H9 (cell line): ENCODE measurements at regions not wholly inside any gene's neighbourhood (a gene's known extent, or its start where the extent isn't known, plus 50 kb on each side); places are given as distances from the start of the nearest gene placed in this dataset.

ENCODE experiments used
- DNase-seq: peaks from one replicate; pipeline ENCODE4 v3.0.0-alpha.2; 2017
- H2AFZ ChIP-seq: one replicate; pipeline ENCODE4 v1.6.1; 2013; ENCODE audit warnings: mild to moderate bottlenecking, low read length, control low read depth, moderate library complexity
- H2AK5ac ChIP-seq: 2 replicates; pipeline ENCODE4 v1.6.1; 2013; ENCODE audit warnings: low read length, control low read depth, mixed read lengths; ENCODE audit not compliant: insufficient read length
- H2BK120ac ChIP-seq: one replicate; pipeline ENCODE4 v1.6.1; 2013; ENCODE audit warnings: low read depth, mild to moderate bottlenecking, low read length, control low read depth, inconsistent platforms; ENCODE audit not compliant: poor library complexity, severe bottlenecking
- H2BK12ac ChIP-seq: 2 replicates; pipeline ENCODE4 v1.6.1; 2013; ENCODE audit warnings: low read length, control low read depth, mixed read lengths, low read depth; ENCODE audit not compliant: insufficient read length
- H2BK15ac ChIP-seq: 2 replicates; pipeline ENCODE4 v1.6.1; 2013; ENCODE audit warnings: low read depth, low read length, control low read depth
- H2BK20ac ChIP-seq: one replicate; pipeline ENCODE4 v1.6.1; 2013; ENCODE audit warnings: low read depth, mild to moderate bottlenecking, low read length, control low read depth, inconsistent platforms; ENCODE audit not compliant: poor library complexity, severe bottlenecking
- H2BK5ac ChIP-seq: 2 replicates; pipeline ENCODE4 v1.6.1; 2013; ENCODE audit warnings: low read length, control low read depth, mixed read lengths; ENCODE audit not compliant: insufficient read length
- H3K14ac ChIP-seq: 2 replicates; pipeline ENCODE4 v1.6.1; 2013; ENCODE audit warnings: low read length, control low read depth; ENCODE audit not compliant: insufficient read depth
- H3K18ac ChIP-seq: 2 replicates; pipeline ENCODE4 v1.6.1; 2013; ENCODE audit warnings: low read depth, mild to moderate bottlenecking, mixed read lengths, low read length, control low read depth; ENCODE audit not compliant: insufficient read length
- H3K23ac ChIP-seq: 2 replicates; pipeline ENCODE4 v1.6.1; 2013; ENCODE audit warnings: low read length, control low read depth, mixed read lengths, low read depth; ENCODE audit not compliant: insufficient read length
- H3K23me2 ChIP-seq: 2 replicates; pipeline ENCODE4 v1.6.1; 2013; ENCODE audit warnings: low read depth, mild to moderate bottlenecking, mixed read lengths, low read length, control low read depth; ENCODE audit not compliant: insufficient read length, poor library complexity, severe bottlenecking
- H3K27ac ChIP-seq: 2 replicates; pipeline ENCODE4 v1.5.1; 2013; ENCODE audit warnings: low read length, control low read depth, mixed read lengths, low read depth; ENCODE audit not compliant: insufficient read length
- H3K27me3 ChIP-seq: 2 replicates; pipeline ENCODE4 v1.6.1; 2013; ENCODE audit warnings: low read length, control low read depth, inconsistent platforms; ENCODE audit not compliant: insufficient read depth
- H3K4ac ChIP-seq: 2 replicates; pipeline ENCODE4 v1.6.1; 2013; ENCODE audit warnings: low read depth, mild to moderate bottlenecking, control low read depth, inconsistent platforms, low read length, moderate library complexity
- H3K4me1 ChIP-seq: 2 replicates; pipeline ENCODE4 v1.6.1; 2013; ENCODE audit warnings: low read length, control low read depth, inconsistent platforms; ENCODE audit not compliant: insufficient read depth
- H3K4me2 ChIP-seq: 2 replicates; pipeline ENCODE4 v1.6.1; 2013; ENCODE audit warnings: low read length, control low read depth, mixed read lengths; ENCODE audit not compliant: insufficient read length, insufficient read depth
- H3K56ac ChIP-seq: 2 replicates; pipeline ENCODE4 v1.6.1; 2013; ENCODE audit warnings: low read depth, mild to moderate bottlenecking, mixed read lengths, low read length, control low read depth; ENCODE audit not compliant: insufficient read length
- H3K79me1 ChIP-seq: 2 replicates; pipeline ENCODE4 v1.6.1; 2013; ENCODE audit warnings: low read depth, mild to moderate bottlenecking, moderate library complexity, low read length, control low read depth, inconsistent platforms; ENCODE audit not compliant: insufficient read depth, poor library complexity, severe bottlenecking
- H3K79me2 ChIP-seq: 2 replicates; pipeline ENCODE4 v1.6.1; 2013; ENCODE audit warnings: low read length, control low read depth, inconsistent platforms; ENCODE audit not compliant: insufficient read depth
- H3K9ac ChIP-seq: 2 replicates; pipeline ENCODE4 v1.6.1; 2013; ENCODE audit warnings: low read length, control low read depth, mixed read lengths; ENCODE audit not compliant: insufficient read length; ENCODE audit errors: extremely low read depth
- H3K9me3 ChIP-seq: one replicate; pipeline ENCODE4 v1.6.1; 2013; ENCODE audit warnings: low read depth, low read length, inconsistent platforms; ENCODE audit not compliant: control insufficient read depth
- H3T11ph ChIP-seq: one replicate; pipeline ENCODE4 v1.6.1; 2013; ENCODE audit warnings: mild to moderate bottlenecking, low read length, control low read depth, inconsistent platforms
- H4K20me1 ChIP-seq: one replicate; pipeline ENCODE4 v1.6.1; 2013; ENCODE audit not compliant: control insufficient read depth, insufficient read length, insufficient read depth
- H4K5ac ChIP-seq: 2 replicates; pipeline ENCODE4 v1.6.1; 2013; ENCODE audit warnings: low read depth, mild to moderate bottlenecking, mixed read lengths, low read length, control low read depth; ENCODE audit not compliant: insufficient read length
- H4K8ac ChIP-seq: replicated peaks from 2 replicates; pipeline ENCODE4 v1.6.1; 2013; ENCODE audit warnings: low read length, control low read depth, mixed read lengths, low read depth; ENCODE audit not compliant: insufficient read length
- H4K91ac ChIP-seq: 2 replicates; pipeline ENCODE4 v1.6.1; 2013; ENCODE audit warnings: low read depth, mild to moderate bottlenecking, moderate library complexity, mixed read lengths, low read length, control low read depth; ENCODE audit not compliant: insufficient read length
- H3K27ac Mint-ChIP-seq, 3 experiments: 2 replicates in 2 of 3; 3 replicates in 1 of 3; pipeline ENCODE4 v1.8.0; 2020 to 2021; ENCODE audit warnings: mixed read lengths in 3 of 3, mild to moderate bottlenecking in 1 of 3, moderate library complexity in 1 of 3
- H3K27me3 Mint-ChIP-seq: 2 replicates; pipeline ENCODE4 v1.8.0; 2021; ENCODE audit warnings: low read depth, mild to moderate bottlenecking, moderate library complexity, mixed read lengths
- H3K36me3 Mint-ChIP-seq, 3 experiments: 2 replicates in 2 of 3; 3 replicates in 1 of 3; pipeline ENCODE4 v1.8.0; 2020 to 2021; ENCODE audit warnings: low read depth in 3 of 3, mixed read lengths in 3 of 3; ENCODE audit not compliant: insufficient read depth in 1 of 3
- H3K4me1 Mint-ChIP-seq, 2 experiments: 2 replicates each; pipeline ENCODE4 v1.8.0; 2020; ENCODE audit warnings: mixed read lengths in 2 of 2
- H3K4me3 Mint-ChIP-seq, 2 experiments: 2 replicates in 1 of 2; 3 replicates in 1 of 2; pipeline ENCODE4 v1.8.0; 2020 to 2021; ENCODE audit warnings: mild to moderate bottlenecking in 2 of 2, mixed read lengths in 2 of 2, moderate library complexity in 1 of 2
- H3K9me3 Mint-ChIP-seq, 2 experiments: 2 replicates in 1 of 2; 3 replicates in 1 of 2; pipeline ENCODE4 v1.8.0; 2020; ENCODE audit warnings: mild to moderate bottlenecking in 2 of 2, mixed read lengths in 2 of 2, moderate library complexity in 1 of 2
- WGBS: extraction: QIAGEN DNeasy Blood & Tissue Kit; methylation state at CpG from one replicate; pipeline ENCODE4 v1.1.7; 2013; ENCODE audit warnings: missing lambda C conversion rate, low lambda C conversion rate, mixed read lengths; ENCODE audit not compliant: insufficient read length; ENCODE audit errors: extremely low coverage; 5-methylcytosine and 5-hydroxymethylcytosine counted together
- TF ChIP-seq, protein P1 (sequence below): fragments of 200-600 bp; sonication (generic); conservative IDR thresholded peaks from 3 replicates; pipeline ENCODE4 v1.8.0; 2021; ENCODE audit warnings: antibody characterized with exemption, mild to moderate bottlenecking

DNA sequence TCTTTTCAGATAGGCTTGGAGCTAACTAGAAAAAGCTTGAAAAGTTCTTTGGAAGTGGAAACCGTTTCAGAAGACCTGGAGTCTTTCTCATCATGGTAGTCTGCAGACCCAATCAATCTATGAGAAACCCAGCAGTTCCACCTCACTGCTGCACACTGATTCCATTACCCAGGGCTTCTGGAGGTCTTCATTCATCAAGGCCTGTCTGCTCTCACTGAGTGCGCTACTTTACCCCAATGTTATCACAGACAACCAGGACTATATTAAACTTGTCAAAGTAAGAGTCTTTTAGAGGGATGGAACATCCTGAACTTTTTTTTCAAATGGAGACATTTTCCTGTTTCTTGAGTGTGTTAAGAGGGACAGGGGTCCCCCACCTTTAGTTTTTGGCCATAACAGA lies 93.1 kb downstream of the BOD1 start:
- H2BK12ac ChIP-seq: no peak overlapping the region
- TF ChIP-seq, protein P1, sequence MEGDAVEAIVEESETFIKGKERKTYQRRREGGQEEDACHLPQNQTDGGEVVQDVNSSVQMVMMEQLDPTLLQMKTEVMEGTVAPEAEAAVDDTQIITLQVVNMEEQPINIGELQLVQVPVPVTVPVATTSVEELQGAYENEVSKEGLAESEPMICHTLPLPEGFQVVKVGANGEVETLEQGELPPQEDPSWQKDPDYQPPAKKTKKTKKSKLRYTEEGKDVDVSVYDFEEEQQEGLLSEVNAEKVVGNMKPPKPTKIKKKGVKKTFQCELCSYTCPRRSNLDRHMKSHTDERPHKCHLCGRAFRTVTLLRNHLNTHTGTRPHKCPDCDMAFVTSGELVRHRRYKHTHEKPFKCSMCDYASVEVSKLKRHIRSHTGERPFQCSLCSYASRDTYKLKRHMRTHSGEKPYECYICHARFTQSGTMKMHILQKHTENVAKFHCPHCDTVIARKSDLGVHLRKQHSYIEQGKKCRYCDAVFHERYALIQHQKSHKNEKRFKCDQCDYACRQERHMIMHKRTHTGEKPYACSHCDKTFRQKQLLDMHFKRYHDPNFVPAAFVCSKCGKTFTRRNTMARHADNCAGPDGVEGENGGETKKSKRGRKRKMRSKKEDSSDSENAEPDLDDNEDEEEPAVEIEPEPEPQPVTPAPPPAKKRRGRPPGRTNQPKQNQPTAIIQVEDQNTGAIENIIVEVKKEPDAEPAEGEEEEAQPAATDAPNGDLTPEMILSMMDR: no peak
- H4K91ac ChIP-seq: no peak overlapping the region
- H2BK15ac ChIP-seq: no peak overlapping the region
- no peak overlapping the region for H2BK20ac ChIP-seq
- H3K79me2 ChIP-seq: no peaks in the 10 kb centered on the region
- H2BK120ac ChIP-seq: no peak overlapping the region
- H3K4me1 Mint-ChIP-seq: peaks cover 2 to 9% of the 10 kb centered on the region in 2 experiments
- H3K27ac Mint-ChIP-seq: no peak overlapping the region
- H3K4me1 ChIP-seq: no peaks in the 10 kb centered on the region; the same call in 1 of the 2 replicates
- H3K9me3 ChIP-seq: no peaks in the 10 kb centered on the region
- WGBS: no CpG with 5 or more reads among the region's 2 CpGs
- no peak overlapping the region for H3K56ac ChIP-seq
- H2AFZ ChIP-seq: no peak overlapping the region
- no peaks in the 10 kb centered on the region for H3K23me2 ChIP-seq
- DNase-seq: no peak
- H3K14ac ChIP-seq: no peak overlapping the region
- no peak overlapping the region for H3T11ph ChIP-seq
- H4K5ac ChIP-seq: no peak overlapping the region
- no peak overlapping the region for H3K4ac ChIP-seq
- no peak overlapping the region for H2BK5ac ChIP-seq
- no peaks in the 10 kb centered on the region for H3K79me1 ChIP-seq
- H3K9ac ChIP-seq: no peak overlapping the region
- H3K4me2 ChIP-seq: no peak overlapping the region
- no peaks in the 10 kb centered on the region for H3K27me3 Mint-ChIP-seq
- H2AK5ac ChIP-seq: no peak overlapping the region
- H3K23ac ChIP-seq: no peak overlapping the region
- no peak overlapping the region for H3K4me3 Mint-ChIP-seq
- H3K27ac ChIP-seq: no peak overlapping the region
- no peaks in the 10 kb centered on the region for H3K27me3 ChIP-seq
- no peak overlapping the region for H4K8ac ChIP-seq
- peaks cover 2 to 16% (median 3%) of the 10 kb centered on the region in 3 experiments; a peak in 4 of 7 replicates for H3K36me3 Mint-ChIP-seq
- H4K20me1 ChIP-seq: no peaks in the 10 kb centered on the region
- H3K9me3 Mint-ChIP-seq: peaks cover 19 to 21% of the 10 kb centered on the region in 2 experiments
- no peak overlapping the region for H3K18ac ChIP-seq
